ENCODE measurements at regions not wholly inside any gene's neighbourhood (a gene's known extent, or its start where the extent isn't known, plus 50 kb on each side); places are given as distances from the start of the nearest gene placed in this dataset.

GRCh38 chr3:168596175-168596823, 500.6 kb upstream of the GOLIM4 start:
- Histone ChIP-seq H3K27me3 (ENCODE audit: control insufficient read depth, insufficient read depth, low read length) (no peaks in the 10 kb centered on the region), H3K9me3 (ENCODE audit: control insufficient read depth, low read length) (no peaks in the 10 kb centered on the region), H3K9ac (no peak overlapping the region), H3K27ac (no peak overlapping the region), H2AFZ (no peak overlapping the region), H3K4me1 (no peaks in the 10 kb centered on the region), H3K79me2 (no peaks in the 10 kb centered on the region), H3K4me3 (ENCODE audit: low read depth, low read length) (no peak overlapping the region), H3K4me2 (ENCODE audit: low read length) (no peak overlapping the region), H3K36me3 (ENCODE audit: control insufficient read depth, insufficient read depth, low read length) (no peaks in the 10 kb centered on the region)
- no peak for TF ChIP-seq CTCF (IDR thresholded peaks at IDR 0.05)

- H3K27ac ChIP-seq: no peak overlapping the region
- no peaks in the 10 kb centered on the region for H3K4me1 ChIP-seq
- no peak overlapping the region for H3K9ac ChIP-seq
- no peak overlapping the region for H2AFZ ChIP-seq
- H3K4me2 ChIP-seq (ENCODE audit: low read length): no peak overlapping the region
- no peak overlapping the region for H3K4me3 ChIP-seq (ENCODE audit: low read depth, low read length)
- H3K9me3 ChIP-seq (ENCODE audit: control insufficient read depth, low read length): no peaks in the 10 kb centered on the region
- no peak for TF ChIP-seq CTCF (IDR thresholded peaks at IDR 0.05)
- H3K27me3 ChIP-seq (ENCODE audit: control insufficient read depth, insufficient read depth, low read length): no peaks in the 10 kb centered on the region
- H3K79me2 ChIP-seq: no peaks in the 10 kb centered on the region
- no peaks in the 10 kb centered on the region for H3K36me3 ChIP-seq (ENCODE audit: control insufficient read depth, insufficient read depth, low read length)
Observed at GRCh38 chr3:168591587-168591986, 495.9 kb upstream of the GOLIM4 start.

GRCh38 chr3:168589376-168589775, 493.7 kb upstream of the GOLIM4 start:
- H3K9me3 ChIP-seq (ENCODE audit: control insufficient read depth, low read length): no peaks in the 10 kb centered on the region
- no peak overlapping the region for H3K9ac ChIP-seq
- H3K4me3 ChIP-seq (ENCODE audit: low read depth, low read length): no peak overlapping the region
- H2AFZ ChIP-seq: no peak overlapping the region
- H3K27ac ChIP-seq: no peak overlapping the region
- H3K4me1 ChIP-seq: no peaks in the 10 kb centered on the region
- no peak for TF ChIP-seq CTCF (IDR thresholded peaks at IDR 0.05)
- no peak overlapping the region for H3K4me2 ChIP-seq (ENCODE audit: low read length)
- no peaks in the 10 kb centered on the region for H3K27me3 ChIP-seq (ENCODE audit: control insufficient read depth, insufficient read depth, low read length)
- H3K79me2 ChIP-seq: no peaks in the 10 kb centered on the region
- no peaks in the 10 kb centered on the region for H3K36me3 ChIP-seq (ENCODE audit: control insufficient read depth, insufficient read depth, low read length)

- Histone ChIP-seq H3K79me2 (no peaks in the 10 kb centered on the region), H3K9me3 (ENCODE audit: control insufficient read depth, low read length) (no peaks in the 10 kb centered on the region), H3K4me3 (ENCODE audit: low read depth, low read length) (no peak overlapping the region), H3K9ac (no peak overlapping the region), H3K27me3 (ENCODE audit: control insufficient read depth, insufficient read depth, low read length) (no peaks in the 10 kb centered on the region), H3K27ac (no peak overlapping the region), H2AFZ (no peak overlapping the region), H3K36me3 (ENCODE audit: control insufficient read depth, insufficient read depth, low read length) (no peaks in the 10 kb centered on the region), H3K4me1 (no peaks in the 10 kb centered on the region), H3K4me2 (ENCODE audit: low read length) (no peak overlapping the region)
- no peak for TF ChIP-seq CTCF (IDR thresholded peaks at IDR 0.05)
Observed at GRCh38 chr3:168585544-168585943, 489.8 kb upstream of the GOLIM4 start.

- H3K9ac ChIP-seq: no peak overlapping the region
- no peak overlapping the region for H3K27ac ChIP-seq
- H3K79me2 ChIP-seq: no peaks in the 10 kb centered on the region
- H3K4me2 ChIP-seq (ENCODE audit: low read length): no peak overlapping the region
- H3K36me3 ChIP-seq (ENCODE audit: control insufficient read depth, insufficient read depth, low read length): no peaks in the 10 kb centered on the region
- no peaks in the 10 kb centered on the region for H3K27me3 ChIP-seq (ENCODE audit: control insufficient read depth, insufficient read depth, low read length)
- no peaks in the 10 kb centered on the region for H3K4me1 ChIP-seq
- no peak overlapping the region for H2AFZ ChIP-seq
- H3K4me3 ChIP-seq (ENCODE audit: low read depth, low read length): no peak overlapping the region
- no peaks in the 10 kb centered on the region for H3K9me3 ChIP-seq (ENCODE audit: control insufficient read depth, low read length)
- TF ChIP-seq CTCF (IDR thresholded peaks at IDR 0.05): no peak
Observed at GRCh38 chr3:168583977-168584376, 488.3 kb upstream of the GOLIM4 start.

All from parathyroid adenoma (tissue), 2 donors.